ENCODE measurements at regions not wholly inside any gene's neighbourhood (a gene's known extent, or its start where the extent isn't known, plus 50 kb on each side); places are given as distances from the start of the nearest gene placed in this dataset.

DNA sequence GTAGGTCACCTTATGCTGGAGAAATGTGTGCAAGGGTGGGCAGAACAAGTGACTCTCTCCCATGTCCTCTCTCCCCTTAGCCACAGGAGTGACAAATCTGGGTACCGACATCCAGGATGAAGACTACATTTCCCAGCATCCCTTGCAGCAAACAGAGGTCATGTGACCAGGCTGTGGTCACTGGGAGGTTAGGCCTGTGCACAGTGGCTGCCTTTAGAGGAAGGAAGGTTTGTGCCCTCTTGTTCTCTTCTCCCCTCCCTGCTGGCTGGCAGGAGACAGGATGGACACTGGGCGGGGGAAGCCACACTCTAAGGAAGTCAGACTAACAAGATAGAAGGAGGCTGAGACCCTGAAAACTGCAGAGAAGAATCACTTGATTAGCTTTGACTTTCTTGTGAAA lies 360.2 kb downstream of the PREX1 start:
- H3K27me3 Mint-ChIP-seq (ENCODE audit: low read depth in 3 of 3), result peaks cover 3 to 4% (median 3%) of the 10 kb centered on the region in 3 donors
- Histone ChIP-seq H3K4me2 (replicated peaks; ENCODE audit: extremely low read depth, low read length, poor library complexity, severe bottlenecking) (no peak overlapping the region), H3K4me1 (ENCODE audit: control insufficient read depth in 1 of 2, insufficient read depth in 2 of 2, low read length in 2 of 2) (no peaks in the 10 kb centered on the region), H2AFZ (ENCODE audit: insufficient read depth, low read depth, low read length, poor library complexity, severe bottlenecking) (no peak overlapping the region), H3K9ac (ENCODE audit: insufficient read depth, low read length, poor library complexity, severe bottlenecking) (no peak overlapping the region), H3K27me3 (ENCODE audit: control insufficient read depth in 2 of 2, insufficient read depth in 2 of 2, low read length in 2 of 2) (no peaks in the 10 kb centered on the region), H3K27ac (ENCODE audit: low read depth in 1 of 2, low read length in 2 of 2) (no peak overlapping the region), H3K36me3 (replicated peaks in 1 of 2; ENCODE audit: control insufficient read depth in 1 of 2, insufficient read depth in 2 of 2, low read length in 2 of 2) (no peaks in the 10 kb centered on the region), H4K20me1 (ENCODE audit: insufficient read depth, low read length) (no peaks in the 10 kb centered on the region), H3K79me2 (ENCODE audit: insufficient read depth, low read length) (no peaks in the 10 kb centered on the region), H3K4me3 (replicated peaks in 1 of 3; ENCODE audit: low read depth in 2 of 3, low read length in 3 of 3) (no peak overlapping the region), H3K9me3 (replicated peaks in 1 of 2; ENCODE audit: control insufficient read depth in 1 of 2, insufficient read depth in 1 of 2, low read length in 2 of 2) (peaks cover 0 to 12% of the 10 kb centered on the region in 2 donors)
- no peaks in the 10 kb centered on the region for H3K36me3 Mint-ChIP-seq
- H3K9me3 Mint-ChIP-seq, result peaks cover 0 to 13% (median 6%) of the 10 kb centered on the region in 7 donors
- TF ChIP-seq, protein P1, sequence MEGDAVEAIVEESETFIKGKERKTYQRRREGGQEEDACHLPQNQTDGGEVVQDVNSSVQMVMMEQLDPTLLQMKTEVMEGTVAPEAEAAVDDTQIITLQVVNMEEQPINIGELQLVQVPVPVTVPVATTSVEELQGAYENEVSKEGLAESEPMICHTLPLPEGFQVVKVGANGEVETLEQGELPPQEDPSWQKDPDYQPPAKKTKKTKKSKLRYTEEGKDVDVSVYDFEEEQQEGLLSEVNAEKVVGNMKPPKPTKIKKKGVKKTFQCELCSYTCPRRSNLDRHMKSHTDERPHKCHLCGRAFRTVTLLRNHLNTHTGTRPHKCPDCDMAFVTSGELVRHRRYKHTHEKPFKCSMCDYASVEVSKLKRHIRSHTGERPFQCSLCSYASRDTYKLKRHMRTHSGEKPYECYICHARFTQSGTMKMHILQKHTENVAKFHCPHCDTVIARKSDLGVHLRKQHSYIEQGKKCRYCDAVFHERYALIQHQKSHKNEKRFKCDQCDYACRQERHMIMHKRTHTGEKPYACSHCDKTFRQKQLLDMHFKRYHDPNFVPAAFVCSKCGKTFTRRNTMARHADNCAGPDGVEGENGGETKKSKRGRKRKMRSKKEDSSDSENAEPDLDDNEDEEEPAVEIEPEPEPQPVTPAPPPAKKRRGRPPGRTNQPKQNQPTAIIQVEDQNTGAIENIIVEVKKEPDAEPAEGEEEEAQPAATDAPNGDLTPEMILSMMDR (IDR thresholded peaks at IDR 0.05), result no peak
- H3K4me3 Mint-ChIP-seq, result no peak overlapping the region
- no CpG with 5 or more reads among the region's 2 CpGs for WGBS (ENCODE audit: insufficient coverage)
- intact Hi-C loops (cut with micrococcal nuclease), result no loop called here
- DNase-seq, result peak in 2 of 3 donors; percentile 13 to 27
- H3K27ac Mint-ChIP-seq, result peak overlapping the region in 1 of 7 donors; percentile 25
- H3K4me1 Mint-ChIP-seq, result peaks cover 3% of the 10 kb centered on the region

DNA sequence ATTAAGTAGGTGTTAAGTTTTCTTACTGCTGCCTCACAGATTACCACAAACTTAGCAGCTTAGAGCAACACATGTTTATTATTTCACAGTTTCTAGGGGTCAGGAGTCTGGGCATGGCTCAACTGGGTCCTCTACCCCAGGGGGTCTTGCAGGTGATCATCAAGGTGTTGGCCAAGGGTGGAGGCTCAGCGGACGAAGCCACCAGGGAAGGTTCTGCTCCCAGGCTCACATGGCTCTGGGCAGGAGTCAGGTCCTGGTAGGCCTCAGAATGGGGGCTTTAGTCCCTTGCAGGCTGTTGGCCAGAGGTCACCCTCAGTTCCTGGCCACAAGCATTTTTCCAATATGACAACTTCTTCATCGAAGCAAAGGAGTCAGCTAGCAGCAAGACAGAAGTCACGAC lies 362.5 kb downstream of the PREX1 start:
- Histone ChIP-seq H3K79me2 (ENCODE audit: insufficient read depth, low read length) (no peaks in the 10 kb centered on the region), H3K36me3 (replicated peaks in 1 of 2; ENCODE audit: control insufficient read depth in 1 of 2, insufficient read depth in 2 of 2, low read length in 2 of 2) (no peaks in the 10 kb centered on the region), H3K9ac (ENCODE audit: insufficient read depth, low read length, poor library complexity, severe bottlenecking) (no peak overlapping the region), H3K4me2 (replicated peaks; ENCODE audit: extremely low read depth, low read length, poor library complexity, severe bottlenecking) (no peak overlapping the region), H3K9me3 (replicated peaks in 1 of 2; ENCODE audit: control insufficient read depth in 1 of 2, insufficient read depth in 1 of 2, low read length in 2 of 2) (peaks cover 0 to 12% of the 10 kb centered on the region in 2 donors), H3K4me3 (replicated peaks in 1 of 3; ENCODE audit: low read depth in 2 of 3, low read length in 3 of 3) (no peak overlapping the region), H4K20me1 (ENCODE audit: insufficient read depth, low read length) (no peaks in the 10 kb centered on the region), H3K27ac (ENCODE audit: low read depth in 1 of 2, low read length in 2 of 2) (no peak overlapping the region), H3K27me3 (ENCODE audit: control insufficient read depth in 2 of 2, insufficient read depth in 2 of 2, low read length in 2 of 2) (no peaks in the 10 kb centered on the region), H3K4me1 (ENCODE audit: control insufficient read depth in 1 of 2, insufficient read depth in 2 of 2, low read length in 2 of 2) (no peaks in the 10 kb centered on the region), H2AFZ (ENCODE audit: insufficient read depth, low read depth, low read length, poor library complexity, severe bottlenecking) (no peak overlapping the region)
- intact Hi-C loops (cut with micrococcal nuclease), result no loop called here
- Mint-ChIP-seq H3K27ac (no peak overlapping the region), H3K36me3 (no peaks in the 10 kb centered on the region), H3K27me3 (ENCODE audit: low read depth in 3 of 3) (peaks cover 2 to 12% (median 5%) of the 10 kb centered on the region in 3 donors), H3K9me3 (peaks cover 0 to 13% (median 6%) of the 10 kb centered on the region in 7 donors), H3K4me3 (no peak overlapping the region), H3K4me1 (peaks cover 3% of the 10 kb centered on the region)
- TF ChIP-seq, protein P1 (IDR thresholded peaks at IDR 0.05), result no peak
- no peak for DNase-seq
- WGBS (ENCODE audit: insufficient coverage), result 100% methylated on average over 2 of the region's 4 CpGs

Measured in CD14-positive monocyte (primary cell).